ENCODE measurements at regions not wholly inside any gene's neighbourhood (a gene's known extent, or its start where the extent isn't known, plus 50 kb on each side); places are given as distances from the start of the nearest gene placed in this dataset.

DNA sequence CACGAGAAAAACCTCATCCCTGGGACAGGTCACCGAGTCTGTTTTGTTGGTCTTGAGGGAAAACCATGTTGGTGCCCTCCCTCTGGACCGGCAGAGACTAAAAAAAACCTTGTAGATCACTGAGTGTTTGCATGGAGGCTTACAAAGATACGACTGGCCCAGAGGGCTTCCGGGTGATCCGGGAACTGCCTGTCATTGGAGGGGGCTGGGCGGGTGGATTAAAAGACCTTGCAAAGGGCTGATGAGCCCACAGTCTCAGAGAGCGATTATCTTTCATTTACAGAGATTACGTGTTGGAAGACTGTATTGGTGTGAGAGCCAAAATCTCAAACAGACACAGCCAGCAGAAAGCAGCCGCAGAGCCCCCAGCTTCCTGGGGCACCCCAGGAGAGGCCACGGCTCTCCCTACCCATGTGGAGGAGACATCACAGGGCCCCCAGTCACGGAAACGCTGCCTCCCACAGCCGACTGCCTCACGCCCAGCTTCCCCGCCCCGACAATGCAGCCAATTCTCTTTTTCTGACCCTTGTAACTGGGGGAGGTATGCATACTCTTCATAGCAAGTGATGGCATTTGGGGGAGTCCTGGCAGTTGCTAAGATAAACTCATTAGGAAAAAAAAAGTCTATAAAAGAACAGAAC lies 426.4 kb downstream of the CTTN start:
- Histone ChIP-seq H2BK120ac (ENCODE audit: low read depth, low read length, poor library complexity, severe bottlenecking) (no peak overlapping the region), H2AFZ (ENCODE audit: low read length) (no peak overlapping the region), H3K27me3 (ENCODE audit: insufficient read depth, low read length) (no peaks in the 10 kb centered on the region), H3K56ac (ENCODE audit: insufficient read length, low read depth, low read length) (no peak overlapping the region), H3K27ac (ENCODE audit: insufficient read length, low read depth, low read length) (no peak overlapping the region), H2BK12ac (ENCODE audit: insufficient read length, low read depth, low read length) (no peak overlapping the region), H2BK15ac (ENCODE audit: low read depth, low read length) (no peak overlapping the region), H2AK5ac (ENCODE audit: insufficient read length, low read length) (no peak overlapping the region), H4K5ac (ENCODE audit: insufficient read length, low read depth, low read length) (no peak overlapping the region), H3K79me1 (ENCODE audit: insufficient read depth, low read depth, low read length, poor library complexity, severe bottlenecking) (no peaks in the 10 kb centered on the region), H3K18ac (ENCODE audit: insufficient read length, low read depth, low read length) (no peak overlapping the region), H3K4me2 (ENCODE audit: insufficient read depth, insufficient read length, low read length) (no peak overlapping the region), H4K91ac (ENCODE audit: insufficient read length, low read depth, low read length) (no peak overlapping the region), H3K23ac (ENCODE audit: insufficient read length, low read depth, low read length) (no peak overlapping the region), H3K79me2 (ENCODE audit: insufficient read depth, low read length) (no peaks in the 10 kb centered on the region), H3K4me1 (ENCODE audit: insufficient read depth, low read length) (no peaks in the 10 kb centered on the region), H4K8ac (replicated peaks; ENCODE audit: insufficient read length, low read depth, low read length) (no peak overlapping the region), H4K20me1 (ENCODE audit: control insufficient read depth, insufficient read depth, insufficient read length) (no peaks in the 10 kb centered on the region), H3K4ac (ENCODE audit: low read depth, low read length) (no peak overlapping the region), H2BK5ac (ENCODE audit: insufficient read length, low read length) (no peak overlapping the region), H2BK20ac (ENCODE audit: low read depth, low read length, poor library complexity, severe bottlenecking) (no peak overlapping the region), H3K23me2 (ENCODE audit: insufficient read length, low read depth, low read length, poor library complexity, severe bottlenecking) (no peaks in the 10 kb centered on the region), H3K9me3 (ENCODE audit: control insufficient read depth, low read depth, low read length) (no peaks in the 10 kb centered on the region), H3K9ac (ENCODE audit: extremely low read depth, insufficient read length, low read length) (no peak overlapping the region), H3K14ac (ENCODE audit: insufficient read depth, low read length) (no peak overlapping the region), H3T11ph (ENCODE audit: low read length) (no peak overlapping the region)
- H3K27me3 Mint-ChIP-seq (ENCODE audit: low read depth), result no peaks in the 10 kb centered on the region; the same call in none of the 2 replicates
- H3K27ac Mint-ChIP-seq, result peak overlapping the region in 1 of 3 experiments; percentile 77; a peak in 2 of 7 replicates
- peaks cover 30 to 40% of the 10 kb centered on the region in 2 experiments for H3K4me1 Mint-ChIP-seq
- H3K9me3 Mint-ChIP-seq, result no peaks in the 10 kb centered on the region; a peak in 1 of 5 replicates
- H3K36me3 Mint-ChIP-seq (ENCODE audit: insufficient read depth in 1 of 3, low read depth in 3 of 3), result peaks cover 0 to 4% (median 0%) of the 10 kb centered on the region in 3 experiments; a peak in 2 of 7 replicates
- H3K4me3 Mint-ChIP-seq, result no peak overlapping the region
- DNase-seq, result no peak
- TF ChIP-seq, protein P1, sequence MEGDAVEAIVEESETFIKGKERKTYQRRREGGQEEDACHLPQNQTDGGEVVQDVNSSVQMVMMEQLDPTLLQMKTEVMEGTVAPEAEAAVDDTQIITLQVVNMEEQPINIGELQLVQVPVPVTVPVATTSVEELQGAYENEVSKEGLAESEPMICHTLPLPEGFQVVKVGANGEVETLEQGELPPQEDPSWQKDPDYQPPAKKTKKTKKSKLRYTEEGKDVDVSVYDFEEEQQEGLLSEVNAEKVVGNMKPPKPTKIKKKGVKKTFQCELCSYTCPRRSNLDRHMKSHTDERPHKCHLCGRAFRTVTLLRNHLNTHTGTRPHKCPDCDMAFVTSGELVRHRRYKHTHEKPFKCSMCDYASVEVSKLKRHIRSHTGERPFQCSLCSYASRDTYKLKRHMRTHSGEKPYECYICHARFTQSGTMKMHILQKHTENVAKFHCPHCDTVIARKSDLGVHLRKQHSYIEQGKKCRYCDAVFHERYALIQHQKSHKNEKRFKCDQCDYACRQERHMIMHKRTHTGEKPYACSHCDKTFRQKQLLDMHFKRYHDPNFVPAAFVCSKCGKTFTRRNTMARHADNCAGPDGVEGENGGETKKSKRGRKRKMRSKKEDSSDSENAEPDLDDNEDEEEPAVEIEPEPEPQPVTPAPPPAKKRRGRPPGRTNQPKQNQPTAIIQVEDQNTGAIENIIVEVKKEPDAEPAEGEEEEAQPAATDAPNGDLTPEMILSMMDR (conservative IDR thresholded peaks at IDR 0.05), result no peak
- WGBS (ENCODE audit: extremely low coverage, insufficient read length, low lambda C conversion rate), result no CpG with 5 or more reads among the region's 17 CpGs
